ENCODE measurements at regions not wholly inside any gene's neighbourhood (a gene's known extent, or its start where the extent isn't known, plus 50 kb on each side); places are given as distances from the start of the nearest gene placed in this dataset.
A peak's percentile ranks its signal among the peaks of the same experiment; 100 is the strongest.

GRCh38 chr4:84441758-84442377, 57.2 kb downstream of the NKX6-1 start:
- no peak for DNase-seq

- DNase-seq, result no peak
These were observed 59.1 kb downstream of the NKX6-1 start for GRCh38 chr4:84439996-84440395.

GRCh38 chr4:84436812-84437211, 62.3 kb downstream of the NKX6-1 start:
- DNase-seq, result no peak

GRCh38 chr4:84434344-84434743, 64.7 kb downstream of the NKX6-1 start:
- DNase-seq, result no peak

GRCh38 chr4:84433633-84434222, 65.4 kb downstream of the NKX6-1 start:
- no peak for DNase-seq

GRCh38 chr4:84432713-84433112, 66.4 kb downstream of the NKX6-1 start:
- no peak for DNase-seq

- DNase-seq, result no peak
These were observed 78.5 kb downstream of the NKX6-1 start for GRCh38 chr4:84420608-84421007.

- no peak for DNase-seq
These were observed 79.9 kb downstream of the NKX6-1 start for GRCh38 chr4:84419201-84419600.

- DNase-seq, result peak; percentile 34
These were observed 80.9 kb downstream of the NKX6-1 start for GRCh38 chr4:84417997-84418709.

- no peak for DNase-seq
These were observed 85.1 kb downstream of the NKX6-1 start for GRCh38 chr4:84413976-84414375.

- DNase-seq, result no peak
These were observed 85.6 kb downstream of the NKX6-1 start for GRCh38 chr4:84413480-84413879.

- no peak for DNase-seq
These were observed 87.0 kb downstream of the NKX6-1 start for GRCh38 chr4:84412062-84412461.

- no peak for DNase-seq
These were observed 91.3 kb downstream of the NKX6-1 start for GRCh38 chr4:84407554-84408407.

GRCh38 chr4:84403656-84404055, 95.4 kb downstream of the NKX6-1 start:
- DNase-seq, result no peak

- DNase-seq, result no peak
These were observed 97.3 kb downstream of the NKX6-1 start for GRCh38 chr4:84401701-84402306.

GRCh38 chr4:84394386-84394785, 104.7 kb downstream of the NKX6-1 start:
- no peak for DNase-seq

- DNase-seq, result no peak
These were observed 106.0 kb downstream of the NKX6-1 start for GRCh38 chr4:84392951-84393590.

- DNase-seq, result no peak
These were observed 109.7 kb downstream of the NKX6-1 start for GRCh38 chr4:84389406-84389805.

- DNase-seq, result no peak
These were observed 113.9 kb downstream of the NKX6-1 start for GRCh38 chr4:84385203-84385602.

GRCh38 chr4:84384801-84385200, 114.3 kb downstream of the NKX6-1 start:
- DNase-seq, result no peak

GRCh38 chr4:84381759-84382158, 117.3 kb downstream of the NKX6-1 start:
- no peak for DNase-seq

GRCh38 chr4:84379917-84380641, 119.0 kb downstream of the NKX6-1 start:
- DNase-seq, result no peak

Data from NCI-H510A treated with DMSO at 0.1 percent for 48 hours (cell line).